Esophagus (tissue), 2 donors: ENCODE measurements at regions not wholly inside any gene's neighbourhood (a gene's known extent, or its start where the extent isn't known, plus 50 kb on each side); places are given as distances from the start of the nearest gene placed in this dataset.

Source experiments
- H3K27ac ChIP-seq, 2 donors: one replicate each; pipeline ENCODE4 v1.5.1; 2013; ENCODE audit warnings: low read depth in 2 of 2, mild to moderate bottlenecking in 2 of 2, inconsistent platforms in 1 of 2, low read length in 1 of 2, moderate library complexity in 1 of 2
- H3K27me3 ChIP-seq, 2 donors: one replicate each; pipeline ENCODE4 v1.6.1; 2013; ENCODE audit warnings: low read length in 2 of 2, control low read depth in 1 of 2, mild to moderate bottlenecking in 1 of 2; ENCODE audit not compliant: insufficient read depth in 2 of 2, control insufficient read depth in 1 of 2
- H3K36me3 ChIP-seq, 2 donors: one replicate each; pipeline ENCODE4 v1.6.1; 2013; ENCODE audit warnings: low read length in 1 of 2; ENCODE audit not compliant: control insufficient read depth in 2 of 2, insufficient read depth in 2 of 2
- H3K4me1 ChIP-seq, 2 donors: one replicate each; pipeline ENCODE4 v1.6.1; 2013; ENCODE audit warnings: low read length in 1 of 2; ENCODE audit not compliant: control insufficient read depth in 2 of 2, insufficient read depth in 2 of 2
- H3K4me3 ChIP-seq, 2 donors: one replicate each; pipeline ENCODE4 v1.5.1; 2013; ENCODE audit warnings: low read length in 2 of 2, mild to moderate bottlenecking in 2 of 2, low read depth in 1 of 2, moderate library complexity in 1 of 2
- H3K9me3 ChIP-seq, 2 donors: one replicate each; pipeline ENCODE4 v1.6.1; 2013; ENCODE audit warnings: mild to moderate bottlenecking in 2 of 2, low read depth in 1 of 2, low read length in 1 of 2, moderate library complexity in 1 of 2; ENCODE audit not compliant: control insufficient read depth in 2 of 2, insufficient read depth in 1 of 2
- WGBS, 2 donors: extraction: QIAGEN DNeasy Blood & Tissue Kit; methylation state at CpG; one replicate each; pipeline ENCODE4 v1.1.7; 2013; 5-methylcytosine and 5-hydroxymethylcytosine counted together
- donor health status: healthy with polysubstance abuse.
- donor health status: Bipolar disorder and iron deficiency.

DNA sequence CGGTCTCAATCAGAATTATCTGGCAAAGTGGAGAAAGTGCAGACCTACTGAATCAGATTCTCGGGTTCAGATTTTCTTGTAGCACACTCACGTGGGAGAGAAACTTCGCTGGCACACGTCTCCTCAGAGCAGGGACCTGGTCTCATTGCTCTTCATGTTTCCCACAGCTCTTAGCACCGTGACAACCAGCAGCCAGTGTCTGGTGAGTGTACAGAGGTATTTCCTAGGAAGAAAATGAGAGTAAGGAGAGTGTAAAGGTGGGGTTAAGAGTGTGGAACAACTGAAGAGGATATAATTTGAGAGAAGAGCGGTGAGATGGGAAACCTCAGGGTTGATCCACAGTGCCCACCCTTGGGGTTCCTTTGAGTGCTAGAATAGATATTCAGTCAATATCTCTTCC lies 89.2 kb downstream of the ARF6 start:
- Histone ChIP-seq H3K4me3 (no peak overlapping the region), H3K27ac (no peak overlapping the region), H3K4me1 (no peaks in the 10 kb centered on the region), H3K27me3 (no peaks in the 10 kb centered on the region), H3K36me3 (no peaks in the 10 kb centered on the region), H3K9me3 (no peaks in the 10 kb centered on the region)
- WGBS, 2 donors = 80 to 88% methylated on average over 7 of the region's 7 CpGs

DNA sequence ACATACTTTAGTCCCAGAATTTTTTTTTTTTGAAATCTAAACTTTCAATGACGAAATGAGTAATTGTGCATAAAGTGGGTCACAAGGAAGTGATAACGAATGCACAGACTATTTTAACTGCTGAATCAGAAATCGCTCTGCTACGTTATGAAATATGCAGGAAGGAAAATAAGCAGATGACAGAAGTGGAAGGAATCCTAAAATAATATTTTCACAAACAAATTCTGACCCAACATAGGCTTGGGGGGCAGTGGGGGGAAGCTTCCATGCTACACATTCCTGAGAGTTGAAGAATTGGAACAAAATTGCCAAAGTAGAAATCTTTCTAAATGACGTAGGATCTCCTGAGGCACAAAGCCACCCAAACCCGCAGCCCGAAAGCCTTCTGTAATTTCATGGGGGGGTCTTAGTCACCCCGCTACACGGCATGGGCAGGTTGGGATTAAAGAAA lies 89.6 kb downstream of the ARF6 start:
- no peak overlapping the region for H3K4me3 ChIP-seq
- no peak overlapping the region for H3K27ac ChIP-seq
- H3K36me3 ChIP-seq = no peaks in the 10 kb centered on the region
- no peaks in the 10 kb centered on the region for H3K4me1 ChIP-seq
- H3K27me3 ChIP-seq = no peaks in the 10 kb centered on the region
- 62 to 72% methylated on average over 9 of the region's 9 CpGs for WGBS, 2 donors
- no peaks in the 10 kb centered on the region for H3K9me3 ChIP-seq

DNA sequence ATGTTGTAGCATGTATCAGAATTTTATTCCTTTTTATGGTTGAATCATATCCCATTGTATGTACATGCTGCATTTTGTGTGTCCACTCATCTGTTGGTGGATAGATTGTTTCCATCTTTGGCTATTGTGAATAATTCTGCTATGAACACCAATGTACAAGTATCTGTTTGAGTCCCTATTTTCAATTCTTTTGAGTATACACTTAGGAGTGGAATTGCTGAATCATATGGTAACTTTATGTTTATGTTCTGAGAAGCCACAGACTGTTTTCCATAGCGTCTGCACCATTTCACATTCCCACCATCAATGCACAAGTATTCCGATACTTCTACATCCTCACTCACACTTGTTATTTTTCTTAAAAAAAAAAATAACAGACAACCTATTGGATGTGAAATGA lies 91.5 kb downstream of the ARF6 start:
- H3K27me3 ChIP-seq = no peaks in the 10 kb centered on the region
- no peaks in the 10 kb centered on the region for H3K9me3 ChIP-seq
- WGBS, 2 donors = 86 to 90% methylated on average over 2 of the region's 2 CpGs
- no peaks in the 10 kb centered on the region for H3K36me3 ChIP-seq
- H3K4me3 ChIP-seq = no peak overlapping the region
- H3K27ac ChIP-seq = no peak overlapping the region
- H3K4me1 ChIP-seq = peaks cover 0 to 3% of the 10 kb centered on the region in 2 donors

DNA sequence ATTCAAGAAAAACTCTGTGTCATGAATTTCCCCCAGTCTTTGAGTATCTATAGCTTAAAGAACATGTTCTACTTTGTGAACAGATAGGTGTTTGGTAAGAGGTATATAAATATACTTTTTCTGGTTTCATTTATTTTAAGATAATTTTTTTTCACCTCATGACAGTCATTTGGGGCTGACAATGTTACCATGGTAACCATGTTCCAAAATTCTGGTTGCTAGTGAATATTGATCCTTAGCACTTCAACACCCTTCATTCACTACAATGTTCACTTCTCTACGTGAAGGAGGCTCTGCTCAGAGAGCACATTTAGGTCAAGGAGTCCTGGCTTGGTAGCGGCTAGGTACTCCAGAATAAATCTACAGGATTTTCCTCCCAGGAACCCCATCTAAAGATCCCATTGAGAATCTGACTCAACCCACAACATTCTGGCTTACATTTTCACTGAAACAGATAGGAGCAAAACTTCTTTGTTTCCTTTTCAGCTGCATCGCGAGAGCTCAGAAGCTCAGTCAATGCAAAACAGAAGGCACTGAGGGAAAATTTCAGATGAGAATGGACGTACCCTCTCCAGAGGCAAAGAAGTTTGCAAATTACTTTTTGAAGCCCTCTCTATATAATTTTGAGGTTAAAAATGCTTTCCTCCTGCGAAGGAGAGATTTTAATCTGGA lies 93.6 kb downstream of the ARF6 start:
- Histone ChIP-seq H3K27ac (no peak overlapping the region), H3K4me1 (peaks cover 0 to 3% of the 10 kb centered on the region in 2 donors), H3K4me3 (no peak overlapping the region), H3K27me3 (no peaks in the 10 kb centered on the region), H3K9me3 (no peaks in the 10 kb centered on the region), H3K36me3 (no peaks in the 10 kb centered on the region)
- 71 to 81% methylated on average over 6 of the region's 6 CpGs for WGBS, 2 donors

DNA sequence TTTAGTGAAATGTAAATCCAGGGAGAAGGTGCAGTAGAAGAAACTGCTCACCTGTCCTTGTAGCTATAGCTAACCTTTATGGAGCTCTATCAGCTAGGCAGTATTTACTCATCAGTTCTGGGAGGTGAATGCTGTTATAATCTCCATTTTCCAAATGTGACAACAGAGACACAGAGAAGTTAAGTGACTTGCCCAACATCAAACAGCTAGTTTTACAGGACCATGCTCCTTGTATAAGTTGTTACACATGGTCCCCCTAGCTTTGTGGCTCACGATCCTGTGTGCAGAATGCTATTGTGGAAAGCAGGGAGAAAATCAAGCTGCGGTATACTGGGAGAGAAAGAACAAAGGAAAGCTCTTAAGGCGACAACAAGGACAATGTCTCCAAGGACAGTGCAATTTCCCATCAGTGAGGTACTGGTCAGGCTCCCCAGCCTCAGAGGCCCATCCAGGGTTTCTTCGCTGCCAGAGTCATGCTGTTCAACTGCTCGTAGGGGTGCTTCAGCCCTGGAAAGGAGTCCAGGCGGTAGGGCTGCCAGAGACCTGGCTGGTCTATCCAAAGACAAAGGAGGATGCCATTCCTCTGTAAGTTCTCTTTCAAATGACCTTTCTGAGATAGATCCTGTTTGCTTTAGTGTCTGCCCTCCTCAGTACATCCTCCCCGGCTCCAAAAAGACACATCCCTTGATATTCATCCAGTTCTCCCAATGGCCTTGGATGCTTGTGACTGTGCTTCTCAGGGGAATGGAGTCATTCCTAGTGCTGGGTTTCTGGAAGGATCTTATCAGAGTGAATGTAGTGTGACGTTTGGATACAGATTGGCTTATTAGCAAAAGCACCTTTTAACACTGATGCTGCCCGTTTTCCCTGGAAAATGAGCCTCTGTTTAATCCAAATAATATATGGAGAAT lies 95.5 kb downstream of the ARF6 start:
- no peak overlapping the region for H3K27ac ChIP-seq
- H3K4me3 ChIP-seq = no peak overlapping the region
- H3K4me1 ChIP-seq = peaks cover 0 to 3% of the 10 kb centered on the region in 2 donors
- 87 to 90% methylated on average over 9 of the region's 9 CpGs for WGBS, 2 donors
- no peaks in the 10 kb centered on the region for H3K36me3 ChIP-seq
- no peaks in the 10 kb centered on the region for H3K9me3 ChIP-seq
- no peaks in the 10 kb centered on the region for H3K27me3 ChIP-seq

- H3K36me3 ChIP-seq = no peaks in the 10 kb centered on the region
- 88 to 90% methylated on average over 2 of the region's 2 CpGs for WGBS, 2 donors
- no peak overlapping the region for H3K27ac ChIP-seq
Observed at GRCh38 chr14:49989966-49990365, 97.1 kb downstream of the ARF6 start.

DNA sequence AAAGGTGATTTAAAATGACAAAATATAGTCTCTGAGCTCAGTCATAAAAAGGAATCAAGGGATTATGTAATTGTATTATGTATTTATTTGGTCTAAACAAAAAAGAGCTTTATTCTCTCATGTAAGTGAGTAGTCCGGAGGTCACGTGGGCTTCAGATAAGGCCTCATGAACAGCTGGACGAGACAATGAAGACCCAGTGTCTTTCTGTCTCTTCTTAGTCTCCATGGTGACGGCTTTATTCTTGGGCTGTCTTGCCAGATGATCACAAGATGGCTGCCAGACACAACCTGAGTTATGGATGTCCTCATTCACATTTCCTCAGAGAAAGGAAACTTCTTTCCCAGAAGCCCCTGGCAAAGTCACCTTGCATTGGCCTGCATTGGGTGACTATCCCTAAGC lies 98.6 kb downstream of the ARF6 start:
- H3K9me3 ChIP-seq = no peaks in the 10 kb centered on the region
- H3K4me1 ChIP-seq = peaks cover 0 to 3% of the 10 kb centered on the region in 2 donors
- H3K27me3 ChIP-seq = no peaks in the 10 kb centered on the region
- H3K36me3 ChIP-seq = no peaks in the 10 kb centered on the region
- H3K27ac ChIP-seq = no peak overlapping the region
- no peak overlapping the region for H3K4me3 ChIP-seq
- WGBS, 2 donors = 88 to 90% methylated on average over 4 of the region's 4 CpGs

More at GRCh38 chr14:49989966-49990365, 97.1 kb downstream of the ARF6 start:
- H3K27me3 ChIP-seq = no peaks in the 10 kb centered on the region
- peaks cover 0 to 3% of the 10 kb centered on the region in 2 donors for H3K4me1 ChIP-seq
- no peaks in the 10 kb centered on the region for H3K9me3 ChIP-seq
- H3K4me3 ChIP-seq = no peak overlapping the region

GRCh38 chr14:49992036-49992435 lies 99.2 kb downstream of the ARF6 start:
- no peaks in the 10 kb centered on the region for H3K27me3 ChIP-seq
- 95 to 98% methylated on average over 7 of the region's 7 CpGs for WGBS, 2 donors
- H3K4me3 ChIP-seq = no peak overlapping the region
- peaks cover 0 to 3% of the 10 kb centered on the region in 2 donors for H3K4me1 ChIP-seq
- no peaks in the 10 kb centered on the region for H3K36me3 ChIP-seq
- H3K27ac ChIP-seq = no peak overlapping the region
- no peaks in the 10 kb centered on the region for H3K9me3 ChIP-seq

DNA sequence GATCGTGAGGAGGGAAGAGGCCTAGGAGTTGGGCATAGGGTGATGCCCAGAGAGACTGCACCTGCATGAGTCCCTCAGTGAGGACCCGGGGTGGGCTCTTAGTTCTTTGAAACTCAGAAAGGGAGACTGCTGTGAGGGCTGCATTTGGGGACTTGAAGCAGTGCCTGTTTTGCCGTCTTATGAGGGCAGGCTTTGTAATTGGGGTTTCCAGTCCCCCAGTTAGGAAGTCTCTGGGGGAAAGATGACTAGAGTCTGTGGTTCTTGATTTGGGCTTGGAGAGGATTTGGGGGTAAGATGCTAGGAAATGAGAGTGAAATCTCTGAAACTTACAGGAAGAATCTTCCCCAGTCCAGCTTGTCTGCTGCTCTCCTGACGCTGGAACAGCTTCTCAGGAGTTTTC lies 99.6 kb downstream of the ARF6 start:
- Histone ChIP-seq H3K9me3 (no peaks in the 10 kb centered on the region), H3K27ac (no peak overlapping the region), H3K36me3 (no peaks in the 10 kb centered on the region), H3K27me3 (no peaks in the 10 kb centered on the region), H3K4me3 (no peak overlapping the region), H3K4me1 (peaks cover 0 to 3% of the 10 kb centered on the region in 2 donors)
- 78 to 84% methylated on average over 4 of the region's 4 CpGs for WGBS, 2 donors
